Ectodermal cell (in vitro differentiated cells): ENCODE measurements at regions not wholly inside any gene's neighbourhood (a gene's known extent, or its start where the extent isn't known, plus 50 kb on each side); places are given as distances from the start of the nearest gene placed in this dataset.

Experiments used
- H3K27ac ChIP-seq: 2 replicates; pipeline ENCODE4 v1.7.0; 2013; ENCODE audit warnings: mild to moderate bottlenecking, low read depth, low read length; ENCODE audit not compliant: insufficient read depth, poor library complexity, severe bottlenecking
- H3K27me3 ChIP-seq: 2 replicates; pipeline ENCODE4 v1.7.0; 2013; ENCODE audit warnings: mild to moderate bottlenecking, low read length; ENCODE audit not compliant: insufficient read depth, control insufficient read depth, poor library complexity, severe bottlenecking
- H3K36me3 ChIP-seq: one replicate; pipeline ENCODE4 v1.7.0; 2013; ENCODE audit warnings: low read length; ENCODE audit not compliant: control insufficient read depth, insufficient read depth
- H3K4me1 ChIP-seq: one replicate; pipeline ENCODE4 v1.7.0; 2013; ENCODE audit warnings: low read length; ENCODE audit not compliant: control insufficient read depth, insufficient read depth
- H3K4me3 ChIP-seq: 2 replicates; pipeline ENCODE4 v1.7.0; 2013; ENCODE audit warnings: low read depth, low read length, control low read depth; ENCODE audit not compliant: insufficient read depth
- H3K9me3 ChIP-seq: 2 replicates; pipeline ENCODE4 v1.7.0; 2013; ENCODE audit warnings: mild to moderate bottlenecking, low read length, moderate library complexity; ENCODE audit not compliant: control insufficient read depth
- WGBS, 2 experiments: methylation state at CpG; one replicate each; pipeline ENCODE4 v1.1.7; 2013; ENCODE audit warnings: missing lambda C conversion rate in 2 of 2; 5-methylcytosine and 5-hydroxymethylcytosine counted together

- Histone ChIP-seq H3K27me3 (no peaks in the 10 kb centered on the region), H3K36me3 (no peaks in the 10 kb centered on the region), H3K9me3 (no peaks in the 10 kb centered on the region), H3K4me3 (no peak overlapping the region), H3K4me1 (no peaks in the 10 kb centered on the region), H3K27ac (no peak overlapping the region)
These were observed 889.4 kb downstream of the KCNA4 start for GRCh38 chr11:29127461-29127860.

- Histone ChIP-seq H3K36me3 (no peaks in the 10 kb centered on the region), H3K4me1 (no peaks in the 10 kb centered on the region), H3K27me3 (no peaks in the 10 kb centered on the region), H3K4me3 (no peak overlapping the region), H3K9me3 (no peaks in the 10 kb centered on the region), H3K27ac (no peak overlapping the region)
These were observed 891.2 kb downstream of the KCNA4 start for GRCh38 chr11:29125606-29126005.

- H3K4me1 ChIP-seq = no peaks in the 10 kb centered on the region
- WGBS, 2 experiments = 89 to 91% methylated on average over 7 to 8 of the region's 8 CpGs
These were observed 892.4 kb downstream of the KCNA4 start for GRCh38 chr11:29124470-29124869.

GRCh38 chr11:29119707-29120618, 896.9 kb downstream of the KCNA4 start:
- Histone ChIP-seq H3K4me1 (no peaks in the 10 kb centered on the region), H3K36me3 (no peaks in the 10 kb centered on the region), H3K9me3 (no peaks in the 10 kb centered on the region), H3K27me3 (no peaks in the 10 kb centered on the region), H3K4me3 (no peak overlapping the region), H3K27ac (no peak overlapping the region)
- 92 to 93% methylated on average over 11 of the region's 11 CpGs for WGBS, 2 experiments

More at GRCh38 chr11:29124470-29124869, 892.4 kb downstream of the KCNA4 start:
- Histone ChIP-seq H3K27ac (no peak overlapping the region), H3K4me3 (no peak overlapping the region), H3K27me3 (no peaks in the 10 kb centered on the region), H3K9me3 (no peaks in the 10 kb centered on the region), H3K36me3 (no peaks in the 10 kb centered on the region)

- H3K27me3 ChIP-seq = no peaks in the 10 kb centered on the region
- H3K4me3 ChIP-seq = no peak overlapping the region
- no peak overlapping the region for H3K27ac ChIP-seq
- H3K4me1 ChIP-seq = no peaks in the 10 kb centered on the region
- H3K9me3 ChIP-seq = no peaks in the 10 kb centered on the region
- H3K36me3 ChIP-seq = no peaks in the 10 kb centered on the region
- no CpG with 5 or more reads among the region's 1 CpG for WGBS, 2 experiments
These were observed 897.7 kb downstream of the KCNA4 start for GRCh38 chr11:29119116-29119515.

- 88 to 93% methylated on average over 3 of the region's 3 CpGs for WGBS, 2 experiments
- no peaks in the 10 kb centered on the region for H3K36me3 ChIP-seq
- no peaks in the 10 kb centered on the region for H3K4me1 ChIP-seq
- H3K9me3 ChIP-seq = no peaks in the 10 kb centered on the region
- no peaks in the 10 kb centered on the region for H3K27me3 ChIP-seq
- no peak overlapping the region for H3K4me3 ChIP-seq
- H3K27ac ChIP-seq = no peak overlapping the region
These were observed 915.9 kb downstream of the KCNA4 start for GRCh38 chr11:29100967-29101366.

GRCh38 chr11:29095821-29096220, 921.0 kb downstream of the KCNA4 start:
- no peak overlapping the region for H3K4me3 ChIP-seq
- H3K27ac ChIP-seq = no peak overlapping the region
- H3K27me3 ChIP-seq = no peaks in the 10 kb centered on the region
- WGBS, 2 experiments = 86 to 90% methylated on average over 1 of the region's 1 CpG
- no peaks in the 10 kb centered on the region for H3K9me3 ChIP-seq
- no peaks in the 10 kb centered on the region for H3K36me3 ChIP-seq
- H3K4me1 ChIP-seq = peaks cover 4% of the 10 kb centered on the region

GRCh38 chr11:29093416-29094120, 923.3 kb downstream of the KCNA4 start:
- no peaks in the 10 kb centered on the region for H3K36me3 ChIP-seq
- H3K4me1 ChIP-seq = peaks cover 4% of the 10 kb centered on the region
- 100% methylated on average over 1 of the region's 1 CpG for whole genome bisulfite sequencing, 2 experiments
- no peak overlapping the region for H3K27ac ChIP-seq
- H3K9me3 ChIP-seq = no peaks in the 10 kb centered on the region
- H3K4me3 ChIP-seq = no peak overlapping the region
- no peaks in the 10 kb centered on the region for H3K27me3 ChIP-seq

GRCh38 chr11:29087200-29087812, 929.5 kb downstream of the KCNA4 start:
- Histone ChIP-seq H3K36me3 (no peaks in the 10 kb centered on the region), H3K27ac (no peak overlapping the region), H3K4me3 (no peak overlapping the region), H3K9me3 (no peaks in the 10 kb centered on the region), H3K27me3 (no peaks in the 10 kb centered on the region), H3K4me1 (no peaks in the 10 kb centered on the region)
- 42 to 71% methylated on average over 1 of the region's 1 CpG for WGBS, 2 experiments

- Histone ChIP-seq H3K27me3 (no peaks in the 10 kb centered on the region), H3K27ac (no peak overlapping the region), H3K4me1 (no peaks in the 10 kb centered on the region), H3K4me3 (no peak overlapping the region), H3K9me3 (no peaks in the 10 kb centered on the region), H3K36me3 (no peaks in the 10 kb centered on the region)
- 95 to 99% methylated on average over 2 of the region's 2 CpGs for WGBS, 2 experiments
These were observed 941.1 kb downstream of the KCNA4 start for GRCh38 chr11:29075726-29076125.
